Body of pancreas (tissue), 4 donors: ENCODE measurements at regions not wholly inside any gene's neighbourhood (a gene's known extent, or its start where the extent isn't known, plus 50 kb on each side); places are given as distances from the start of the nearest gene placed in this dataset.

Experiments
- ATAC-seq: fragments of 150-250 bp; one replicate; pipeline ENCODE4 v1.9.1; 2016
- DNase-seq, 4 donors: peaks; one replicate each; pipeline ENCODE4 v3.0.0-alpha.2; 2019
- H3K27ac ChIP-seq, 4 donors: fragments of 200-600 bp; sonication (generic); 1 replicate in 3 of 4; 2 replicates in 1 of 4; pipeline versions ENCODE4 v1.5.1 to v1.6.1; 2016 to 2019; ENCODE audit warnings: mild to moderate bottlenecking in 1 of 4, mixed read lengths in 1 of 4, moderate library complexity in 1 of 4
- H3K27me3 ChIP-seq, 2 donors: fragments of 200-600 bp; sonication (generic); one replicate each; pipeline ENCODE4 v1.6.0; 2016; ENCODE audit warnings: mild to moderate bottlenecking in 1 of 2
- H3K36me3 ChIP-seq, 2 donors: fragments of 200-600 bp; sonication (generic); replicated peaks in 1 of 2; 2 replicates each; pipeline ENCODE4 v1.5.1; 2016; ENCODE audit warnings: low read depth in 2 of 2; ENCODE audit not compliant: insufficient read depth in 1 of 2
- H3K4me1 ChIP-seq: fragments of 200-600 bp; sonication (generic); one replicate; pipeline ENCODE4 v1.6.0; 2016
- H3K4me3 ChIP-seq, 2 donors: fragments of 200-600 bp; sonication (generic); 1 replicate in 1 of 2; 2 replicates in 1 of 2; pipeline ENCODE4 v1.5.1; 2016 to 2019
- H3K9me3 ChIP-seq, 3 donors: fragments of 200-600 bp; sonication (generic); 1 replicate in 2 of 3; 2 replicates in 1 of 3; pipeline ENCODE4 v1.5.1; 2016
- POLR2A ChIP-seq, 3 donors: fragments of 450-650 bp; IDR thresholded peaks; one replicate each; pipeline ENCODE4 v1.6.1; 2016; ENCODE audit warnings: antibody characterized with exemption in 3 of 3, mild to moderate bottlenecking in 2 of 3
- WGBS, 2 donors: methylation state at CpG; one replicate each; pipeline ENCODE4 v1.1.5; 2017; 5-methylcytosine and 5-hydroxymethylcytosine counted together
- intact Hi-C: fragments of 100-400 bp; cut with DNase I; formaldehyde crosslinking; loops from one replicate; pipeline ENCODE4 v1.15.1; 2023
- TF ChIP-seq, protein P1 (sequence below), 7 experiments: fragments of 450-650 bp in 4 of 7; fragments of 200-600 bp in 3 of 7; sonication (generic) in 3 of 7; IDR thresholded peaks; one replicate each; pipeline ENCODE4 v1.5.1; 2016 to 2019; ENCODE audit warnings: antibody characterized with exemption in 7 of 7

- Histone ChIP-seq H3K4me1 (no peaks in the 10 kb centered on the region), H3K9me3 (no peaks in the 10 kb centered on the region), H3K4me3 (no peak overlapping the region), H3K27me3 (no peaks in the 10 kb centered on the region), H3K27ac (no peak overlapping the region), H3K36me3 (no peaks in the 10 kb centered on the region)
- WGBS, 2 donors: 63 to 83% methylated on average over 3 of the region's 3 CpGs
- DNase-seq (no peak), ATAC-seq (no peak)
- intact Hi-C loops: no loop called here
- no peak for TF ChIP-seq POLR2A (IDR thresholded peaks at IDR 0.05)
- TF ChIP-seq, protein P1, sequence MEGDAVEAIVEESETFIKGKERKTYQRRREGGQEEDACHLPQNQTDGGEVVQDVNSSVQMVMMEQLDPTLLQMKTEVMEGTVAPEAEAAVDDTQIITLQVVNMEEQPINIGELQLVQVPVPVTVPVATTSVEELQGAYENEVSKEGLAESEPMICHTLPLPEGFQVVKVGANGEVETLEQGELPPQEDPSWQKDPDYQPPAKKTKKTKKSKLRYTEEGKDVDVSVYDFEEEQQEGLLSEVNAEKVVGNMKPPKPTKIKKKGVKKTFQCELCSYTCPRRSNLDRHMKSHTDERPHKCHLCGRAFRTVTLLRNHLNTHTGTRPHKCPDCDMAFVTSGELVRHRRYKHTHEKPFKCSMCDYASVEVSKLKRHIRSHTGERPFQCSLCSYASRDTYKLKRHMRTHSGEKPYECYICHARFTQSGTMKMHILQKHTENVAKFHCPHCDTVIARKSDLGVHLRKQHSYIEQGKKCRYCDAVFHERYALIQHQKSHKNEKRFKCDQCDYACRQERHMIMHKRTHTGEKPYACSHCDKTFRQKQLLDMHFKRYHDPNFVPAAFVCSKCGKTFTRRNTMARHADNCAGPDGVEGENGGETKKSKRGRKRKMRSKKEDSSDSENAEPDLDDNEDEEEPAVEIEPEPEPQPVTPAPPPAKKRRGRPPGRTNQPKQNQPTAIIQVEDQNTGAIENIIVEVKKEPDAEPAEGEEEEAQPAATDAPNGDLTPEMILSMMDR (IDR thresholded peaks at IDR 0.05): no peak
These were observed 79.2 kb downstream of the ELAPOR2 start for GRCh38 chr7:86980223-86980622.

GRCh38 chr7:86978808-86979506, 80.5 kb downstream of the ELAPOR2 start:
- ATAC-seq (no peak), DNase-seq (no peak)
- Histone ChIP-seq H3K27me3 (no peaks in the 10 kb centered on the region), H3K4me3 (no peak overlapping the region), H3K27ac (no peak overlapping the region), H3K9me3 (no peaks in the 10 kb centered on the region), H3K4me1 (no peaks in the 10 kb centered on the region), H3K36me3 (no peaks in the 10 kb centered on the region)
- WGBS, 2 donors: 49 to 51% methylated on average over 3 of the region's 3 CpGs
- intact Hi-C loops: no loop called here
- no peak for TF ChIP-seq POLR2A (IDR thresholded peaks at IDR 0.05)
- TF ChIP-seq, protein P1 (IDR thresholded peaks at IDR 0.05): no peak

DNA sequence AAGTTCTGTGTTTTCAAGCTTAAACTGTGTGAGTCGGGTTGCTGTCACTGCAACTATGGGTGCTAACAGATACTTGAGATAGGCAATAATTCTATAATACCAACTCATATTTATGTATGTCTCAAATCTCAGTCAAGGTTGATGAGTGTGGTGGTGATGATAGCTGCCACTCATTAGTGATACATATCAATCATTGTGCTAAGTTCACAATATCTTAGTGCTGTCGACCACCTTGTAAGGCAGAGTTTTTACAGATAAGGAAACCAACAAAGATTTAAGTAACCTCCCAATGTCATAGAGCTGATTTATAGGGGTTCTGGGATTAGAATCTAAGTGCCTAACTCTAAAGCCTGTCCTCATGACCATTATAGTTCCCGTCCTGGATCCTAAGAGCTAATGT, 82.5 kb downstream of the ELAPOR2 start:
- Histone ChIP-seq H3K4me3 (no peak overlapping the region), H3K36me3 (no peaks in the 10 kb centered on the region), H3K27ac (no peak overlapping the region), H3K27me3 (no peaks in the 10 kb centered on the region), H3K4me1 (no peaks in the 10 kb centered on the region), H3K9me3 (no peaks in the 10 kb centered on the region)
- intact Hi-C loops: no loop called here
- no peak for TF ChIP-seq POLR2A (IDR thresholded peaks at IDR 0.05)
- TF ChIP-seq, protein P1 (IDR thresholded peaks at IDR 0.05): no peak
- DNase-seq (no peak), ATAC-seq (no peak)
- WGBS, 2 donors: 66 to 69% methylated on average over 3 of the region's 3 CpGs

DNA sequence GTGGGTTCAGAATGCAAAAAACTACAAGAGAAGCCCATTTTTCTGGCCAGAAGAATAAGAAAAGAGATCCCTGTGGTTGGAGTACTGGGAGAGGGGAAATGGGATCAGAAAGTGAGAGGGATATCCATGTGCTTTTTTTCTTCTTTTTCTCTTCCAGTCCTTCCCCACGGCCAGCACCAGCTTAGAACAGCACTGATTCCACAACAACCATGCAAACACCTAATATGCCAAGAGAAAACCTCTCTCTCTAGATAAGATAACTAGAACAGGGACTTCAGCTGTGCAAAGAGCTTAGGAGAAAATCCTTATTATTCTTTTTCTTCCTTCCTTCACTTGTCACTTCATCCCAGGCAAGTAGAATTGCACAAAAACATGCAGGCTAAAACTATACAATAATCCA, 83.5 kb downstream of the ELAPOR2 start:
- no peak overlapping the region for H3K27ac ChIP-seq
- no peaks in the 10 kb centered on the region for H3K36me3 ChIP-seq
- H3K4me3 ChIP-seq: no peak overlapping the region
- no peaks in the 10 kb centered on the region for H3K27me3 ChIP-seq
- DNase-seq: no peak
- H3K9me3 ChIP-seq: no peaks in the 10 kb centered on the region
- 21 to 38% methylated on average over 1 of the region's 1 CpG for WGBS, 2 donors
- ATAC-seq: no peak
- no peak for TF ChIP-seq POLR2A (IDR thresholded peaks at IDR 0.05)
- TF ChIP-seq, protein P1 (IDR thresholded peaks at IDR 0.05): no peak
- intact Hi-C loops: no loop called here
- H3K4me1 ChIP-seq: no peaks in the 10 kb centered on the region

- Histone ChIP-seq H3K4me3 (no peak overlapping the region), H3K36me3 (no peaks in the 10 kb centered on the region), H3K4me1 (no peaks in the 10 kb centered on the region), H3K27ac (no peak overlapping the region), H3K9me3 (no peaks in the 10 kb centered on the region), H3K27me3 (no peaks in the 10 kb centered on the region)
- DNase-seq: no peak
- WGBS, 2 donors: 86 to 93% methylated on average over 1 of the region's 1 CpG
- ATAC-seq: no peak
- intact Hi-C loops: no loop called here
- TF ChIP-seq, protein P1 (IDR thresholded peaks at IDR 0.05): no peak
- TF ChIP-seq POLR2A (IDR thresholded peaks at IDR 0.05): no peak
These were observed 84.0 kb downstream of the ELAPOR2 start for GRCh38 chr7:86975449-86975848.
